Fibroblast of pulmonary artery (primary cell): ENCODE measurements at regions not wholly inside any gene's neighbourhood (a gene's known extent, or its start where the extent isn't known, plus 50 kb on each side); places are given as distances from the start of the nearest gene placed in this dataset.
"Not testable (repeated sequence)": the region's sequence is repeated elsewhere in the genome, so short reads cannot be mapped to it uniquely, and the experiment has no call there.

ENCODE experiments used
- DNase-seq: peaks from one replicate; pipeline ENCODE4 v3.0.0-alpha.2; 2010; ENCODE audit warnings: low read depth
- H3K4me3 ChIP-seq: replicated peaks from 2 replicates; pipeline ENCODE4 v1.5.1; 2011; ENCODE audit warnings: low read depth, mild to moderate bottlenecking, control low read depth, low read length, moderate library complexity
- CTCF ChIP-seq: IDR thresholded peaks from 2 replicates; pipeline ENCODE4 v1.5.1; 2011; ENCODE audit warnings: mild to moderate bottlenecking, control low read depth, low read length, inconsistent platforms; ENCODE audit errors: missing control alignments

- TF ChIP-seq CTCF: no peak
- DNase-seq: no peak
- H3K4me3 ChIP-seq: no peak overlapping the region
Measured at GRCh38 chr7:109402107-109402506, 832.4 kb downstream of the DNAJB9 start.

DNA sequence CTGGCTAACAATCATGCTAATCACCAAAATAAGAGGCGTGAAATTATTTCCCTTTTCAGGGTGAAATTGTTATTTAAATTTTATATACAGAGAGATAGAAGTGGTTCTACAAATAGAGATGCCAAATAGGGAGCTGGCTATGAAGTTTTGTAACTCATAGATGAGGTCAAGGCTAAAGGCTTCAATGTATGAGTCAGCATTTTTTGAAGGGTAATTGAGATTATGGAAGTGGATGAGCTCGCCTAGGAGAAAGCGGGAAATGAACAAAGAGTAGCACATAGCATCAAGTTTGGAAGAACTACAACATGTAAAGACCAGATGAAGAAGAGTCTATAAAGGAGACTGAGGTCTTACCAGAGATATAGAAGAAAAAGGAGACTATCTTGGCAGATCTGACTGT lies 838.1 kb downstream of the DNAJB9 start:
- no peak for DNase-seq
- TF ChIP-seq CTCF: no peak
- H3K4me3 ChIP-seq: no peak overlapping the region

DNA sequence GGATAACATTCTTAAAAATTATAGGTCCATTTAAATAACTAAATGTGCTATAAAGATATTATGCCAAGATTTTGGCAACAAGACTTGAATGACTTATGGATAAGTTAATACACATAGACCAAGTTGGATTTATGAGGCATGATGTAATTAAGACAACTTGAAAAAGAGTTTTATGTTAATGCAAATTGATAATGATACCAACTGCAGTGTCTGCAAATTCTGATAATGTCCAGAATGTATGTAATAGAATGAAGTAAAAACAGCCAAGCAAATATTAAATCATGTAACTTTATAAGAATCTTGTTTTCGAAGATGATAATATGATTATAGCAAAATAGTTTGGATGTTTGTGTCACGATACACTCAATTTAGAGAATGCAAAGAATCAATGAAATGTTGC lies 868.3 kb downstream of the DNAJB9 start:
- H3K4me3 ChIP-seq: no peak overlapping the region

GRCh38 chr7:109449760-109450159 lies 880.1 kb downstream of the DNAJB9 start:
- no peak for TF ChIP-seq CTCF
- H3K4me3 ChIP-seq: no peak overlapping the region
- DNase-seq: no peak

More for the DNA sequence above, 868.3 kb downstream of the DNAJB9 start:
- no peak for DNase-seq
- no peak for TF ChIP-seq CTCF

DNA sequence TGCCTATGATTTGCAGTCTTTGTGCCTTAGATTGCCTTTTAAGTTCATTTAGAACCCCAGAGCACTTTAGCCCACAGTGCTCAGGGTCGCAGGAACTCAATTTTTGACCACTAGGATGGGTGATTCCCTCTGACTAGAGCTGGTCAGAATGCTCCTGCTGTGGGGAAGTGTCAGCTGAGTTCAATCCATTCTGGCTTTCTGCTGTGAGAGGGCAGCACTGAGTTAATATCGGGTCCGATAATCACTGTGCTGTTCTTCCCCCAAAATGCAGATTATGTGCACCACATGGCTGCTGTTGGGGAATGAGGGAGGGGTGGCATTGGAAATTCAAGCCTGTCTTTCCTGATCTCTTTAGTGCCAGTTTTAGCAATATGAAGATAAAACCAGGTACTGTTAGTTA lies 886.4 kb downstream of the DNAJB9 start:
- TF ChIP-seq CTCF: no peak
- no peak for DNase-seq
- H3K4me3 ChIP-seq: no peak overlapping the region

DNA sequence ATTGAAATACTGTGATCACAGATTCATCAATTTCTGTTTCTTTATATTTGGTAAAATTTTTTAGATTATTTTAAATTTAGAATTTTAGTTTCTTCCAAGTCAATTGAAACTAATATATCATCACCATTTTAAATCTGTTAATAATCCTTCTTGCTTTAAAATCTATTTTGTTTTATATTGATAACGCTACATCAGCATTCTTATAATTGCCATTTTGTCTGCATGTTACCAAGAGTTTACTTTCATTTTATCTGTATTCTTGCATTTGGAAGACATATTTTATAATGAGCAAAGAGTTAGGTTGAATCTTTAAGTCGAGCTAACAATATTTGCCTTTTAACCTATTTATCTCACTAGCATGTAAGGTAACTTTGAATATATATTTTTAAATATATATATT lies 890.6 kb downstream of the DNAJB9 start:
- no peak for DNase-seq
- no peak for TF ChIP-seq CTCF
- H3K4me3 ChIP-seq: no peak overlapping the region

- H3K4me3 ChIP-seq: no peak overlapping the region
- TF ChIP-seq CTCF: no peak
Measured at GRCh38 chr7:109462171-109462570, 892.5 kb downstream of the DNAJB9 start.

GRCh38 chr7:109467729-109468128 lies 898.1 kb downstream of the DNAJB9 start:
- H3K4me3 ChIP-seq, DNase-seq: not testable (repeated sequence)

More at GRCh38 chr7:109462171-109462570, 892.5 kb downstream of the DNAJB9 start:
- DNase-seq: no peak
